Upper lobe of left lung (tissue), 6 donors: ENCODE measurements at regions not wholly inside any gene's neighbourhood (a gene's known extent, or its start where the extent isn't known, plus 50 kb on each side); places are given as distances from the start of the nearest gene placed in this dataset.
"Not testable (repeated sequence)": the region's sequence is repeated elsewhere in the genome, so short reads cannot be mapped to it uniquely, and the experiment has no call there.

Source experiments
- ATAC-seq, 2 donors: fragments of 200-7000 bp; cut with Tn5 transposase; one replicate each; pipeline ENCODE4 v1.9.1; 2022; ENCODE audit warnings: mild to moderate bottlenecking in 2 of 2, moderate library complexity in 2 of 2; ENCODE audit not compliant: low FRiP score in 2 of 2
- DNase-seq, 2 donors: peaks; one replicate each; pipeline ENCODE4 v3.0.0-alpha.2; 2019 to 2020
- H3K27ac ChIP-seq, 4 donors: fragments of 200-600 bp; sonication (generic); one replicate each; pipeline ENCODE4 v1.5.1; 2016 to 2019
- H3K27me3 ChIP-seq, 4 donors: fragments of 200-600 bp; sonication (generic); one replicate each; pipeline ENCODE4 v1.5.1; 2017 to 2019
- H3K36me3 ChIP-seq, 4 donors: fragments of 200-600 bp; sonication (generic); one replicate each; pipeline ENCODE4 v1.5.1; 2016 to 2019
- H3K4me1 ChIP-seq, 4 donors: fragments of 200-600 bp; sonication (generic); one replicate each; pipeline ENCODE4 v1.5.1; 2018 to 2019
- H3K4me3 ChIP-seq, 4 donors: fragments of 200-600 bp; sonication (generic); one replicate each; pipeline ENCODE4 v1.5.1; 2017 to 2019; ENCODE audit warnings: mild to moderate bottlenecking in 2 of 4, moderate library complexity in 1 of 4
- H3K9me3 ChIP-seq, 4 donors: fragments of 200-600 bp; sonication (generic); one replicate each; pipeline ENCODE4 v1.5.1; 2018 to 2019
- CTCF ChIP-seq, 6 experiments: fragments of 450-650 bp in 4 of 6; fragments of 200-600 bp in 2 of 6; sonication (generic) in 2 of 6; IDR thresholded peaks; one replicate each; pipeline ENCODE4 v1.5.1; 2016 to 2019; ENCODE audit warnings: antibody characterized with exemption in 6 of 6
- EP300 ChIP-seq, 4 donors: sonication (generic); formaldehyde crosslinking; IDR thresholded peaks; one replicate each; pipeline ENCODE4 v1.5.1; 2017; ENCODE audit warnings: antibody characterized with exemption in 4 of 4, control low read depth in 2 of 4
- POLR2A ChIP-seq, 4 donors: fragments of 450-650 bp; IDR thresholded peaks; one replicate each; pipeline ENCODE4 v1.5.1; 2016 to 2017; ENCODE audit warnings: antibody characterized with exemption in 4 of 4, mild to moderate bottlenecking in 2 of 4
- POLR2AphosphoS5 ChIP-seq, 2 donors: sonication (generic); formaldehyde crosslinking; IDR thresholded peaks; one replicate each; pipeline ENCODE4 v1.5.1; 2017; ENCODE audit warnings: antibody characterized with exemption in 2 of 2
- whole genome bisulfite sequencing, 2 donors: methylation state at CpG; one replicate each; pipeline ENCODE4 v1.1.5; 2017 to 2018; 5-methylcytosine and 5-hydroxymethylcytosine counted together
- donor health status: DM: no; HTN: no; CAD: no; lungs with moderate emphysema.
- donor health status: DM: no; HTN: yes; CAD: no; lungs with severe emphysema.

- Histone ChIP-seq H3K9me3 (peaks cover 0 to 3% (median 0%) of the 10 kb centered on the region in 4 donors), H3K4me1 (no peaks in the 10 kb centered on the region), H3K27ac (no peak overlapping the region), H3K4me3 (no peak overlapping the region), H3K27me3 (no peaks in the 10 kb centered on the region), H3K36me3 (no peaks in the 10 kb centered on the region)
- no peak for TF ChIP-seq EP300 (IDR thresholded peaks at IDR 0.05)
- no peak for TF ChIP-seq POLR2A (IDR thresholded peaks at IDR 0.05)
- no peak for TF ChIP-seq POLR2AphosphoS5 (IDR thresholded peaks at IDR 0.05)
- TF ChIP-seq CTCF (IDR thresholded peaks at IDR 0.05) = no peak
- DNase-seq (no peak), ATAC-seq (no peak)
Measured at GRCh38 chr1:101373570-101373969, 136.8 kb downstream of the S1PR1 start.

- H3K4me1 ChIP-seq, H3K27ac ChIP-seq, H3K4me3 ChIP-seq, H3K36me3 ChIP-seq, DNase-seq, ATAC-seq, H3K9me3 ChIP-seq, H3K27me3 ChIP-seq: not testable (repeated sequence)
- WGBS, 2 donors = 69 to 73% methylated on average over 3 of the region's 3 CpGs
Measured at GRCh38 chr1:101375448-101375847, 138.6 kb downstream of the S1PR1 start.

- 61 to 77% methylated on average over 8 of the region's 8 CpGs for WGBS, 2 donors
- TF ChIP-seq POLR2AphosphoS5 (IDR thresholded peaks at IDR 0.05) (no peak), EP300 (IDR thresholded peaks at IDR 0.05) (no peak), CTCF (IDR thresholded peaks at IDR 0.05) (no peak), POLR2A (IDR thresholded peaks at IDR 0.05) (no peak)
- ATAC-seq (no peak), DNase-seq (no peak)
- Histone ChIP-seq H3K27ac (no peak overlapping the region), H3K4me3 (no peak overlapping the region), H3K4me1 (no peaks in the 10 kb centered on the region), H3K9me3 (peaks cover 0 to 3% (median 0%) of the 10 kb centered on the region in 4 donors), H3K27me3 (no peaks in the 10 kb centered on the region), H3K36me3 (no peaks in the 10 kb centered on the region)
Measured at GRCh38 chr1:101376121-101377083, 139.6 kb downstream of the S1PR1 start.

- Histone ChIP-seq H3K36me3 (no peaks in the 10 kb centered on the region), H3K4me3 (no peak overlapping the region), H3K27me3 (no peaks in the 10 kb centered on the region), H3K4me1 (no peaks in the 10 kb centered on the region), H3K9me3 (peaks cover 0 to 3% (median 0%) of the 10 kb centered on the region in 4 donors), H3K27ac (no peak overlapping the region)
- DNase-seq = no peak
- TF ChIP-seq POLR2AphosphoS5 (IDR thresholded peaks at IDR 0.05) = no peak
- TF ChIP-seq POLR2A (IDR thresholded peaks at IDR 0.05) = no peak
- TF ChIP-seq CTCF (IDR thresholded peaks at IDR 0.05) = no peak
- no peak for TF ChIP-seq EP300 (IDR thresholded peaks at IDR 0.05)
- ATAC-seq = no peak
- 68 to 95% methylated on average over 4 of the region's 4 CpGs for WGBS, 2 donors
Measured at GRCh38 chr1:101377084-101377835, 140.4 kb downstream of the S1PR1 start.

- no peaks in the 10 kb centered on the region for H3K27me3 ChIP-seq
- TF ChIP-seq CTCF (IDR thresholded peaks at IDR 0.05) (no peak), POLR2AphosphoS5 (IDR thresholded peaks at IDR 0.05) (no peak), POLR2A (IDR thresholded peaks at IDR 0.05) (no peak), EP300 (IDR thresholded peaks at IDR 0.05) (no peak)
- no peak overlapping the region for H3K27ac ChIP-seq
- 89 to 93% methylated on average over 3 of the region's 3 CpGs for WGBS, 2 donors
- ATAC-seq (no peak), DNase-seq (no peak)
- H3K36me3 ChIP-seq = no peaks in the 10 kb centered on the region
- H3K4me1 ChIP-seq = no peaks in the 10 kb centered on the region
- no peaks in the 10 kb centered on the region for H3K9me3 ChIP-seq
- H3K4me3 ChIP-seq = no peak overlapping the region
Measured at GRCh38 chr1:101379037-101379436, 142.2 kb downstream of the S1PR1 start.
